AG09319 (cell line): ENCODE measurements at regions not wholly inside any gene's neighbourhood (a gene's known extent, or its start where the extent isn't known, plus 50 kb on each side); places are given as distances from the start of the nearest gene placed in this dataset.

Experiments used
- DNase-seq: peaks from one replicate; pipeline ENCODE4 v3.0.0-alpha.2; 2010; ENCODE audit warnings: low read depth; ENCODE audit errors: extremely low read depth
- CTCF ChIP-seq: IDR thresholded peaks from 2 replicates; pipeline ENCODE4 v1.5.1; 2011; ENCODE audit warnings: low read depth, mild to moderate bottlenecking, inconsistent platforms, low read length, moderate library complexity

DNA sequence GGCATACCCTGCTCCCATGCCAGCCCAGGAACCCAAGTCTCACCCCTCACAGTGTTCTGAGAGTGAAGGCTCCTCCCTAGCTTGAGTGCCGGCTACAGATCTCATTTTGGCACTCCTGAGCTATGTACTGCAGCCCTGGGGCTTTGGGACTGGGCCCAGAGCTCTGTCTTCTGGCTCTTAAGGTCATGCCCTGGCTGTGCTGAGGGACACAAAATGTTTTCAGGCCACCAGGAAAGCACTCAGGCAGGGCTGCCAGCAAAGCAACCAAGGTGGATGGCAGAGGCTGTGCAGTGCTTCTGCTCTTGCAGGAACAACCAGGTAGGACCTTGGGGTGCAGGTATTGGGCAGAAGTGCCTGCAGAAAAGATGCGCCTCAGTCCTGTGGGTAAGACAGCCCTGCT, 564.0 kb downstream of the SLC6A15 start:
- TF ChIP-seq CTCF: no peak

DNA sequence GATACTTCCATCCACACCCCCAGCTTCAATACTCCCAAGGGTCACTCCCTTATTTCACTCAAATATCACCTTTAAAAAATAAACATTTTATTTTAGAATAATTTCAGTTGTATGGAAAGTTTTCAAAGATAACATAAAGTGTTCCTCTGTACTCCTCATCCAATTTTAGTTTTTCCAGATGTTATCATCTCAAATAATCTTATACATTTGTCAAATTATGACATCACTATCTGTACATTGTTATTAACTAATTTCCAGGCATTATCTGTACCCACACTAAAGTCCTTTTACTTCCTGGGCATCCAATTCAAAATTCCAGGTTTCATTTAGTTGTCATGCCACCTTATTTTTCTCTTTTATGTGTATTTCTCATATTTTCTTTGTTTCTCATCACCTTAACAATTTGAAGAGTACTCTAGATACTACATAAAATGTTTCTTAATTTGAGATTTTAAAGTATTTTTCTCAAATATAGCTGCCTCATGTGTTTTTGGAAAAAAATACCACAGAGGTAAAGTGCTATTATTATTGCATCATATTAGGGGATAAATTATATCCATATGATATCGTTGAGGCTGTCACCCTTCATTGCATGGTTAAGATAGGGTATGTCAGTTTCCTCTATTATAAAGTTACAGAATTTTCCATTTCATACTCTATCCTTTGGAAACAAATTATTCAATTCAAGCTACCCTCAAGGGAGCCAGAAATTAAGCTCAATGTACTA, 571.0 kb downstream of the SLC6A15 start:
- TF ChIP-seq CTCF: no peak

More for the DNA sequence above, 564.0 kb downstream of the SLC6A15 start:
- no peak for DNase-seq

DNA sequence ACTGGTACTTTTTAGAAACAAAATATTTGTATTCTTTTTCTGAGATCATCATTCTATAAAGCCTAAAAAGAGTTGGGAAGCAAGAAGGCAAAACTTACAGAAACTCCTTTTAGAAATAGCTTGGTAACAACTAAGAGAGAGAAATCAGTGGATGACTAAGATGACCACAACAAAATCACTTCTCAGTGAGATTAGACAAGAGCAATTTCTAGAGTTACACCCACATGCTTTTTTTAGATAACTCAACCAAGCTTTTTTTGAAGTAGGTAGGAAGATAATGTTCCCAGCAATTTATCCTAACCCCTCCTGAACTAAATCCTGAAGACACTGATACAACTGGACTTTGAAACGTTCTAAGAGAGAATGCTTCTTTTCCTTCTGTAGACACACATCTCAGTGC, 576.4 kb downstream of the SLC6A15 start:
- no peak for DNase-seq
- no peak for TF ChIP-seq CTCF

More for the DNA sequence above, 571.0 kb downstream of the SLC6A15 start:
- no peak for DNase-seq

GRCh38 chr12:84329938-84330337, 582.7 kb downstream of the SLC6A15 start:
- TF ChIP-seq CTCF: no peak
- no peak for DNase-seq

DNA sequence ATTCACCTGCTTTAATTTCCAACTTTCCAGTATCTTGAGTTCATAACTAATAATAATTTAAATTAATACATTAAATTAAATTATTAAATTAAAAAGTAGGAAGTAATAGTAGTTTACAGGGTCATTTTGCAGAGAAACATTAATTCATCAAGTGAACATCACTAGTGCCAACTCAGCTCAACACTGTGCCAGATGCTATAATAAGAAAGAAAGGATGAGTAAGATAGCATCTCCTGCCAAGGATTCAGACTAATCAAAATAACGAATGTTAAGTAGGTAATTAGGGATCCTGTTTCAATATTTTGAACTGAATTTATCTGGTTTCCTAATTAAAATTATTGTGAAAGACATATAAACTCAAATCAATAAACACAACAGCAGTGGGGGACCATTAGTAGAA, 596.7 kb downstream of the SLC6A15 start:
- TF ChIP-seq CTCF: no peak
- no peak for DNase-seq

DNA sequence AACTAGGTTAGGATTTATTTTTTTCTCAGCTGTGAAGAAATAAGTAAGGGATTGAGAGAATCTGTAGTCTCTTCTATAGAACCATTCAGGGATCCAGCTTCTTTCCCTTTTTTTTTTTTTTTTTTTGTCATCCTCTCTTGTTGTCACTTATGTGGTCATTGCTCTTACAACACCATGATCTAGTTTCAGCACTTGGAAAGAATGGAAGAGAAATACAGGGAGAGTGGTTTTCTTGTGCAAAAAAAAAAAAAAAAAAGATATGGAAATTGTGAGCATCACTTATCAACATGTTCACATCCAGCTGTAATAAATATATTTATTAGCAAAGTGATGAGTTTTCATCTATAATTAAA, 599.3 kb downstream of the SLC6A15 start:
- no peak for DNase-seq
- TF ChIP-seq CTCF: no peak

- DNase-seq: no peak
- TF ChIP-seq CTCF: no peak
Measured at GRCh38 chr12:84308211-84308610, 604.4 kb downstream of the SLC6A15 start.
